DOHH2 (cell line): ENCODE measurements at regions not wholly inside any gene's neighbourhood (a gene's known extent, or its start where the extent isn't known, plus 50 kb on each side); places are given as distances from the start of the nearest gene placed in this dataset.

ENCODE experiments used
- CTCF ChIP-seq: fragments of 200-600 bp; sonication (generic); IDR thresholded peaks from one replicate; pipeline ENCODE4 v1.5.1; 2014; ENCODE audit warnings: antibody characterized with exemption, mild to moderate bottlenecking, low read depth, low read length; ENCODE audit not compliant: poor library complexity, severe bottlenecking
- EZH2phosphoT487 ChIP-seq: fragments of 200-600 bp; sonication (generic); IDR thresholded peaks from 2 replicates; pipeline ENCODE4 v1.6.1; 2017; ENCODE audit warnings: borderline replicate concordance, mild to moderate bottlenecking, antibody characterized with exemption, low read length, moderate library complexity, mixed read lengths

DNA sequence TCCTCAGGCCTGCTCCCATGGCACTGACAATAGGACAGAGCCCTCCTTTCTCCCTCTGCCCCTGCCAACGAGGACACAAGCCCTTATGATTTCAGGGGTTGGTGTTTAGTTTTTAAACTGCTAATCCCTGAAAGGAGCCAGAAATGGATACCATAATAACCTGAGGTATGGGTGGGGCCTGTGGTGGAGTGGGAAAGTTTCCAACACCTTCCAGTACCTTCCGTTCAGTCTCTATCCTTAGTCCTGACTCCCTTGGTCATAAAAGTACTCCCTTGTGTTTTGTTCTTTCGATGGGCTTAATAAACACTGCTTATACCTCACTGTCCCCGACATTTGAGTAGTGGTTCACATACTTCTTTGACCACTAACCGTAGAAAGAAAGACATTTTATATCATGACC, 141.8 kb upstream of the MAGI3 start:
- TF ChIP-seq CTCF = no peak
- no peak for TF ChIP-seq EZH2phosphoT487
